ENCODE measurements at regions not wholly inside any gene's neighbourhood (a gene's known extent, or its start where the extent isn't known, plus 50 kb on each side); places are given as distances from the start of the nearest gene placed in this dataset.

- TF ChIP-seq POLR2A (IDR thresholded peaks at IDR 0.05; ENCODE audit: low read depth, low read length) (no peak), POLR2AphosphoS5 (IDR thresholded peaks at IDR 0.05; ENCODE audit: low read depth, low read length) (no peak), SPI1 (IDR thresholded peaks at IDR 0.05; ENCODE audit: low read depth, low read length) (no peak), TAF1 (IDR thresholded peaks at IDR 0.05; ENCODE audit: low read depth, low read length) (no peak), PAX5 (IDR thresholded peaks at IDR 0.05; ENCODE audit: insufficient read depth, low read length, severe bottlenecking) (no peak)
These were observed 70.6 kb upstream of the PPM1B start for GRCh38 chr2:44098050-44098449.
